GM21576 (cell line): ENCODE measurements at regions not wholly inside any gene's neighbourhood (a gene's known extent, or its start where the extent isn't known, plus 50 kb on each side); places are given as distances from the start of the nearest gene placed in this dataset.
A peak's percentile ranks its signal among the peaks of the same experiment; 100 is the strongest.

Experiments used
- ATAC-seq: cut with Tn5 transposase; IDR thresholded peaks from one replicate; pipeline ENCODE4 v1.9.1; 2021; ENCODE audit warnings: mild to moderate bottlenecking, moderate library complexity; ENCODE audit not compliant: unreplicated experiment

GRCh38 chr13:62360609-62361008 is 945.0 kb upstream of the PCDH20 start:
- no peak for ATAC-seq

GRCh38 chr13:62358646-62358932 is 942.9 kb upstream of the PCDH20 start:
- no peak for ATAC-seq

GRCh38 chr13:62357887-62358645 is 942.4 kb upstream of the PCDH20 start:
- ATAC-seq = peak; percentile 73

DNA sequence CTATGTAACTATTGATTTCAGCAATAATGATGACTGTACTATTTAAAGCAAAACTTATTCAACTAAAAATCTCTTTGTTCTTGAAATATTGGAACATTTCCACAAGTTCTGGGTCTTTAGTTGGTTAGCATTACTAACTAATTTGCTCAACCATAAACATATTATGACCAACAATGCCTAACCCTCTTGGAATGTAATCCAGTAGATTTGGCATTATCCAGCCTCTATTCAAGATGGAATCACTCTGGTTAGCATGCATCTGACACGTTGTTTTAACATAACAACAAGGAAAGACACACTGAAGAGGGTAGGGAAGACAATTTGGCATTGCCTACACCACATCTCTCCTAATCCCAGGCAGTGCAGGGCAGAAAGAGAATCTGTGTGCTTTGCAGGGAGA is 941.3 kb upstream of the PCDH20 start:
- no peak for ATAC-seq

- no peak for ATAC-seq
Measured at GRCh38 chr13:62337109-62337880, 921.6 kb upstream of the PCDH20 start.

GRCh38 chr13:62336507-62336906 is 920.9 kb upstream of the PCDH20 start:
- no peak for ATAC-seq

GRCh38 chr13:62333466-62333865 is 917.8 kb upstream of the PCDH20 start:
- no peak for ATAC-seq

DNA sequence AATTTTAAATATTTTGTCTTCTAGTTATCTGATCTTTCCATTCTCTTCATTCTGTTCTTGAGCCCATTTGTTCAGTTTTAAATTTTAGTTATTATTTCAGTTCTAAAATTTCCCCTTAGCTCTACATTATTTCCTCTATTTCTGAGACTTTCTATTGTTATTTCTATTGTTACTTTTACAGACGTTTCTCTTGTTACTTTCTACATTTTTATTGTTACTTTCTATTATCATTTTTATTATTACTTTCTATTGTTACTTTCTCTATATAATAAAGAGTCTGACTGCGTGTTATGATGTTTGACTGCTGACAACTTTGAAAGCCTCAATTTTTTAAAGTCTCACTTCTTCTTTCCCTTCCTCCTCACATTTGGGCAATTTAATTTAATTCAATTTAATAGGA is 915.7 kb upstream of the PCDH20 start:
- ATAC-seq = no peak

DNA sequence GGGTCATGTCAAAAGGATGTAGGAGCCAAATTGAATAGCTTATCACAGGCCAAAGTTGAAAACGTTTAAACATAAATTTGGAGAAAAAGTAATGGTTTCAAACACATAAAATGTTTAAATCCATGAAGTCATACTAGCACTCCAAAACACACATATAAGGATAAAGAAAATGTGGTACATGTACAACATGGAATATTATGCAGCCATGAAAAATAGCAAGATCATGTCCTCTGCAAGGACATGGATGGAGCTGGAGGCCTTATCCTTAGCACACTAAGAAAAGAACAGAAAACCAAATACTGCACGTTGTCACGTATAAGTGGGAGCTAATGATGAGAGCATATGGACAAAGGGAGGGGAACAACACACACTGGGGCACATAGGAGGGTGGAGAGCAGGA is 911.7 kb upstream of the PCDH20 start:
- ATAC-seq = no peak

- no peak for ATAC-seq
Measured at GRCh38 chr13:62324842-62325241, 909.2 kb upstream of the PCDH20 start.

GRCh38 chr13:62321895-62322294 is 906.2 kb upstream of the PCDH20 start:
- ATAC-seq = no peak

DNA sequence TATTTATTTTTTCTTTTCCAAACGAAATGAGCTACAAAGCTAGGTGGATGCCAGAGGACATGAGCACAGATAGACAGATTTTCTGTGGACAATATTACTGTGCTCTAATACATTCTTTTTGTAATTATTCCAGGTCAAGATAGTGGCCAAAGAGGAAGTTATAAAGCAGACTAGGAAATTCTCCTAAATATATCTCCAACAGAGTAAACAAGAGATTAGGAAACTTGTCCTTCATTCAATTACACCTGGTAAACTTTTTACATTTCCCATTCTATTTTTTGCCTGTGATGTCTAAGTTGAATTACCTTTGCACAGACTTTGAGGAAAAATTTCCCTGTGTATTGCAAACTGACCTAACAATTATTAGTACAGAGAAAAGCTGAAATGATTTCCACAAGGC is 905.5 kb upstream of the PCDH20 start:
- ATAC-seq = no peak

GRCh38 chr13:62320129-62321108 is 904.8 kb upstream of the PCDH20 start:
- ATAC-seq = peak; percentile 70

DNA sequence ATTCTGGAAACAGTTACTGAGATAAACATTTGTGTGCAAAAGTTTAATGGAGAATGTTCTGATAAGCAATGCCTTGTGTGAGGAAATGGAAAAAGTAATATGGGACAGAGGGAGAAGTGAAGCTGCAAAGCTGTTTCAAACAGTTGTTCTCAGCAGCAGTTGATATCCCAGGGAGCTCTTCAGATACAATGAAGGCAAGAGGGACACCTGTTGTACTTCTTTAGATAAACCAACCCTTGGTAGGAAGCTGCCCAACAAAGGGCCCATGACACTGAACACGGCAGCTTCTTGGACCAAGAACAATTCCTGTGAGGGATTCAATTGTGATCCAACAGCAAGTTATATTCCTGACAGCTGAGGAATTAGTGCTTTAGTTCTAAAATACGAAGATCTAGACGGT is 894.3 kb upstream of the PCDH20 start:
- ATAC-seq = no peak

DNA sequence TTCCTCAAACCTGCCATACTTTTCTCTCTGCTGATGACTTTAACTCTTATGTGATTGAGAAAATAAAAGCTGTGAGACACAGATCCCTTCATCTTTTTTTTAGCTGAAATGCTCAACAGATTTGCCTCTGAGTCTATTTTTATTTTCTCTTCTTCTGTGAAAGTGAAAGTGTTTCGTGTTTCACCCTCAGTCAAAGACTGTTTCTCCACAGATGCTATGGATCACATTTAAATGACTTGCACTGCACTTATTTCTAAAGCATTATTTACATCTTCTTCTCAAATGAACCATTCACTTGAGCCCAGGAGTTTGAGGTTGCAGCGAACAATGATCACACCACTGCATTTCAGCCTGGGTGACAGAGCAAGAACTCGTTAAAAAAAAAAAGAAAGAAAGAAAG is 890.1 kb upstream of the PCDH20 start:
- peak; percentile 96 for ATAC-seq

DNA sequence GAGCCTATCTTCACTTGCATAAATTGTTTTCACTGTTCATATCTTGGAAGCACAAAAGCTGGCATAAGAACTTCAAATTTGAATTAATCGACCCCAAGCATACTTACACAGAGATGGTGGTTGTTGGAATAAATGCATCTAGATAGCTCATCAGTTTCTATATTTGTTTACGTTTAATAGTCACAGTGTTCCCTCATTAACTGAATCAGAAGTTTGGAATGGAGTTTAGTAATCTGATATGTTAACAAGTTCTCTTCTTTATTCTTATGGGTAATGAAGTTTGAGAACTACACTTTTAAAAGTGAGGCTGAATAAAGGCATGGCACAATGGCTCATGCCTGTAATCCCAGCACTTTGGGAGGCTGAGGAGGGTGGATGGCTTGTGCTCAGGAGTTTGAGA is 886.7 kb upstream of the PCDH20 start:
- no peak for ATAC-seq

DNA sequence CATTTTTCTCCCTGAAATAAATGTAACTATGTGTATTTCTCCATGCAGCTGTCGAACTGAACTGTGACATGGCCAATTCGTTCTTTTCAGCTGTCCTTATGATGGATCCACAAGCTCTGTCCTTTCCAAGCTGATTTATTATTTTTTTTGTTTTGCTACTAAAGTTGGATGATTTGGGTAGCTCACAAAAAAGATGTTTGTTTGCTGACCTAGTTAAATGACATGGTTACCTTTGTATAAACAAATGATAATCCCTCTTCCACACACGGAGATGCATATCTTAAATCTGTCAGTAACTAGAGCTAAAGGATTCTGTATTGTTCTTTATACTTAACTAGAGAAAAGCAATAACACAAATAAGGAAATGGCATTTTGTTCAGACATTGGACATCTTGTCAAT is 884.3 kb upstream of the PCDH20 start:
- no peak for ATAC-seq

- no peak for ATAC-seq
Measured at GRCh38 chr13:62296812-62297211, 881.2 kb upstream of the PCDH20 start.

- no peak for ATAC-seq
Measured at GRCh38 chr13:62294244-62294643, 878.6 kb upstream of the PCDH20 start.

DNA sequence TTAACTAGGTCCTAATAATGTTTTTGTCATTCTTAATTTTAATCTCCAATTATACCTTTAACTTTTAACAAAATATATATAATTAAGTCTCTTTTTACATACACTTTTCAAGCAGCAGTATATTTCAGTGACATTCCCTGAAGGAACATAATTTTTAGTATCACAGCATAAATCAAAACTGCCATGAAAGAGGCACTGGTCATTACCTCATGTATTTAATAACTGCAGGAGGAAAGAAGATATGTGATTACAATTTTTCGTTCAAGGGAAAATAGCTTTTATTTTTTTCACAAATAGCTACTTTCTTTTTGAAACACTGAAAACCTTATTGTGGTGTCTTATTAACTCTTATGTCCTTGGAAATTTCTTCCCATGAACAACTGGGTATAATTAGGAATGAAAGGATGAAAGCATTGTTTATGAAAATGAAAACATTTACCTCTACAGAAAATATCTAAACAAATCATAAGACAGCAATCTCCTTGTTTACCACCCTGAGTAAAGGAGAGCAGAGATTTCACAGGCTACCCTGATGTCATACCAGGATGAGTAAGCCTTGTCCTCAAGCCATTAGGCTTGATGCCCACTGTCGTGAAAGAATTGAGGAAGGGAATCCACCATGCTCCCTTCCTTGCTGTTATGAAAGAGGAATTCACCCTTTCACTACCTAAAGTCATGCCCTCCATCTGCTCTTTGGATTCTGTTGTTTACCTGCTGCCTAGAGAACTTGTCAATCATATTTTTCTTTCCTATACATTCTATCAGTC is 877.2 kb upstream of the PCDH20 start:
- ATAC-seq = no peak

- ATAC-seq = no peak
Measured at GRCh38 chr13:62290542-62290941, 874.9 kb upstream of the PCDH20 start.
